ENCODE measurements at regions not wholly inside any gene's neighbourhood (a gene's known extent, or its start where the extent isn't known, plus 50 kb on each side); places are given as distances from the start of the nearest gene placed in this dataset.

DNA sequence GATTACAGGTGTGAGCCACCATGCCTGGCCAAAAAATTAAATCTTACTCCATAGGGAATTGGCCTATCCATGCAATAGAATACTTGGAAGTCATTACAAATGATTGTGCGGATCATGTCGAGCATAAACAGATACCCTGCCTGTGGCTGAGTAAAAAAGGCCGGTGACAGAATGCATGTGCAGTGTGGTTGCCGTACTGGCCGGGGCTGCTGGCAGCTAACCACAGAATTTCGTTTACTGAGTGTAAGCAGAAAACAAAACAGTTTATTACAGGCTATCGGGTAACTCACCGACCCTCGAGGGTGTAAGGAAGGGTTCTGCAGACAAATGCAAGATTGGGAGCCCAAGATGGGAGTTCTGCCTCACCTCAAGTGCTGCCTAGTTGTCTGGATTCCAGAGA lies 127.7 kb downstream of the ZIC5 start:
- TF ChIP-seq POLR2AphosphoS5 (IDR thresholded peaks at IDR 0.05; ENCODE audit: low read depth, low read length) (no peak), NANOG (IDR thresholded peaks at IDR 0.05; ENCODE audit: insufficient read depth, low read depth, low read length, poor library complexity, severe bottlenecking) (no peak), HDAC2 (IDR thresholded peaks at IDR 0.05; ENCODE audit: borderline replicate concordance in 1 of 2, low read depth in 2 of 2, low read length in 2 of 2) (no peak), EZH2 (IDR thresholded peaks at IDR 0.05; ENCODE audit: low read depth, low read length, severe bottlenecking) (no peak), YY1 (IDR thresholded peaks at IDR 0.05; ENCODE audit: low read depth, low read length) (no peak), GABPA (IDR thresholded peaks at IDR 0.05; ENCODE audit: borderline replicate concordance, insufficient read depth, low read length) (no peak), POLR2A (IDR thresholded peaks at IDR 0.05; ENCODE audit: control extremely low read depth in 1 of 2, low read depth in 2 of 2, low read length in 2 of 2) (no peak)
- TF ChIP-seq, protein P1, sequence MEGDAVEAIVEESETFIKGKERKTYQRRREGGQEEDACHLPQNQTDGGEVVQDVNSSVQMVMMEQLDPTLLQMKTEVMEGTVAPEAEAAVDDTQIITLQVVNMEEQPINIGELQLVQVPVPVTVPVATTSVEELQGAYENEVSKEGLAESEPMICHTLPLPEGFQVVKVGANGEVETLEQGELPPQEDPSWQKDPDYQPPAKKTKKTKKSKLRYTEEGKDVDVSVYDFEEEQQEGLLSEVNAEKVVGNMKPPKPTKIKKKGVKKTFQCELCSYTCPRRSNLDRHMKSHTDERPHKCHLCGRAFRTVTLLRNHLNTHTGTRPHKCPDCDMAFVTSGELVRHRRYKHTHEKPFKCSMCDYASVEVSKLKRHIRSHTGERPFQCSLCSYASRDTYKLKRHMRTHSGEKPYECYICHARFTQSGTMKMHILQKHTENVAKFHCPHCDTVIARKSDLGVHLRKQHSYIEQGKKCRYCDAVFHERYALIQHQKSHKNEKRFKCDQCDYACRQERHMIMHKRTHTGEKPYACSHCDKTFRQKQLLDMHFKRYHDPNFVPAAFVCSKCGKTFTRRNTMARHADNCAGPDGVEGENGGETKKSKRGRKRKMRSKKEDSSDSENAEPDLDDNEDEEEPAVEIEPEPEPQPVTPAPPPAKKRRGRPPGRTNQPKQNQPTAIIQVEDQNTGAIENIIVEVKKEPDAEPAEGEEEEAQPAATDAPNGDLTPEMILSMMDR (IDR thresholded peaks at IDR 0.05; ENCODE audit: control extremely low read depth in 1 of 3, insufficient read depth in 1 of 3, low read depth in 1 of 3, low read length in 3 of 3) = no peak
- TF ChIP-seq, protein P2, sequence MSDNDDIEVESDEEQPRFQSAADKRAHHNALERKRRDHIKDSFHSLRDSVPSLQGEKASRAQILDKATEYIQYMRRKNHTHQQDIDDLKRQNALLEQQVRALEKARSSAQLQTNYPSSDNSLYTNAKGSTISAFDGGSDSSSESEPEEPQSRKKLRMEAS (IDR thresholded peaks at IDR 0.05) = no peak

Data from H1 (cell line).